Left renal pelvis (tissue), 4 donors: ENCODE measurements at regions not wholly inside any gene's neighbourhood (a gene's known extent, or its start where the extent isn't known, plus 50 kb on each side); places are given as distances from the start of the nearest gene placed in this dataset.
A peak's percentile ranks its signal among the peaks of the same experiment; 100 is the strongest.
"Not testable (repeated sequence)": the region's sequence is repeated elsewhere in the genome, so short reads cannot be mapped to it uniquely, and the experiment has no call there.

Experiments used
- DNase-seq, 4 donors: peaks; one replicate each; pipeline ENCODE4 v3.0.0-alpha.2; 2013; ENCODE audit warnings: low read depth in 4 of 4, low spot score in 3 of 4

DNA sequence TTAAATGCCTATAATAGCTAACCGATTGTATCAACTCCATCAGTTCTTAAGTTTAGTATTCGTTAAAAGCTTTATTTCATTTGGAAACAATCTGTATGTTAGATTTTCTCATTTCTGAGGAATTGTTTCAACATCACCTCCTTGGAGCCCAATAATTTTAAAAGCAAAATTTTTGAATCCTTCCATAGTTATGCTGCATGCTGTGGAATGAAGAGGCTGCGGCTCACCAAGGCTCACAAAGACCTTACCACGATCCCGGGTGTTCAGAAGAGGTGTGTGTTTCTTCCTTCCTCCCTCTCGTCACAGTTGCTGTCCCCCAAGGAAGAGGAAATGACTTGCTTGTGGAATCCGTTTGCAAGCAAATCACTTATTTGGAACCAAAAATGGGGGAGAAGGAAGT lies 143.8 kb downstream of the FGF1 start:
- no peak for DNase-seq

- peak in 1 of 4 donors; percentile 38 for DNase-seq
These were observed 144.9 kb downstream of the FGF1 start for GRCh38 chr5:142540922-142541422.

- no peak for DNase-seq
These were observed 146.6 kb downstream of the FGF1 start for GRCh38 chr5:142539154-142539740.

- DNase-seq, result no peak
These were observed 148.0 kb downstream of the FGF1 start for GRCh38 chr5:142537938-142538337.

DNA sequence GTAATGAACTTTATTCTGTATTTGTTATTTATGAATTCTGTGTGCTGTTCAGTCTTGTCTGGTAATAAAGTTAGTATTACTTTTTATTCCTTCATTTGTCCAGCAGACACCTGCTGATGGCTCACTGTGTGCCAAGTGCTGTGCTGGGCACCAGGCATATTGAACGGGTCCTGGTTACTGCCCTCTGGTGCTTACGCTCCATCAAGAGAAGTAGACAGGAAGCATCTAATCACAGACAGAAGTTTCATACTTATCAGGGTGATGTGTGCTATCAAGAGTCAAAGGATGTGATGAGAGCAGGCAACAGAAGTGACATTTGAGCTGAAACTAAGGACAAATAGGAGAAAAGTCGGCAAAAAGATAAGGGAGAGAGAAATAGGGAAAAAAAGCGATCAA lies 153.1 kb downstream of the FGF1 start:
- no peak for DNase-seq

DNA sequence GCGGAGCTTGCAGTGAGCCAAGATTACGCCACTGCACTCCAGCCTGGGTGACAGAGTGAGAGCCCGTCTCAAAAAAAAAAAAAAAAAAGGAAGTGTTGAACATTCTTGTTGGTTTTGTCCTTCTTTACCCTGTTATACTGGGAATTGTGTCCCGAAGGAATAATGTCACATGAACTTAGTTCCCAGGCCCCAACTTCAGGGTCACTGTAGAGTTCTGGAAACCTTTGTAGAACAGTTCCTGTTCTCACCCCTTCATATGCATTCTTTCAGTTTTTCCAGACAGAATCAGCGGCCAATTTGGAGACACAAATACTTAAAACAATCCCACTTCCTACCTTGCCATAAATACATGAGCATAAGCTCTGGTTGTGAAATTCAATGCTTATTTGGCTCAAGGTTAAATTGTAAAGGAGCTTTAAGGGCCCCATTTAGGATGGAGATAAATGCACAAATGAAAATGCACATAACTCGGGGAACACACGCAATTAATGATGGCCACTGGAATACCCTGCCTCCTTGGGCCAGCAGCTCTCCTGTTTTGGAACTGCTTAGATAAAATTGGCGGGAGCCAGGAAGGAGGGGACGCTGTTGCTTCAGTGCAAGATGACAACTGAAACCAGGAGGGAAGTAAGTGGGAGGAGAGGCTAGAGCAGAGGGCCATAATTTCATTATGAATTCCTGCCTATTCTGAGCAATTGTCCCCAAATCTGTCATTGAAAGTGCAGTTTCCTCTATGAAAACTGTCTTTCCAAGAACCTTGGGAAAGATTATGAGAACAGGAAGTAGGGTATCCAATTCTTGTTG lies 153.7 kb downstream of the FGF1 start:
- DNase-seq, result no peak

DNA sequence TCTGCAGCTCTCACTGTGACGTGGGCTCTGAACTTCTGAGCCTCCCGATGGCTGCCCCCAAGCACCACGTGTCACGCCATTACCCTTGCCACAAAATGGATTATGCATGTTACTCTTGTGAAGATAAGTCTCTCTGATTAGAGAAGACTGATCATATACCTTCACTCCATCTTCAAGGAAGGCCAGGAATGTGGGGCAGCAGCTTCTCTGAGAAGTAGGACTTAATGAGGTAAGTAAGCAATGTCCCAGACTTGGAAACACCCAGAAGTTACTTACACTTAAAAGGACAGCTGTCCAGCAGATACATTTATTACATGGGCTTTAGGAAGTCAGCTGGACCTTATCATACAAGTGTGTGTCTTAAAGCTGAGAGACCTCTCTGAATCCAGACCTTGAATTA lies 155.0 kb downstream of the FGF1 start:
- no peak for DNase-seq

GRCh38 chr5:142529626-142530278 lies 156.1 kb downstream of the FGF1 start:
- no peak for DNase-seq

DNA sequence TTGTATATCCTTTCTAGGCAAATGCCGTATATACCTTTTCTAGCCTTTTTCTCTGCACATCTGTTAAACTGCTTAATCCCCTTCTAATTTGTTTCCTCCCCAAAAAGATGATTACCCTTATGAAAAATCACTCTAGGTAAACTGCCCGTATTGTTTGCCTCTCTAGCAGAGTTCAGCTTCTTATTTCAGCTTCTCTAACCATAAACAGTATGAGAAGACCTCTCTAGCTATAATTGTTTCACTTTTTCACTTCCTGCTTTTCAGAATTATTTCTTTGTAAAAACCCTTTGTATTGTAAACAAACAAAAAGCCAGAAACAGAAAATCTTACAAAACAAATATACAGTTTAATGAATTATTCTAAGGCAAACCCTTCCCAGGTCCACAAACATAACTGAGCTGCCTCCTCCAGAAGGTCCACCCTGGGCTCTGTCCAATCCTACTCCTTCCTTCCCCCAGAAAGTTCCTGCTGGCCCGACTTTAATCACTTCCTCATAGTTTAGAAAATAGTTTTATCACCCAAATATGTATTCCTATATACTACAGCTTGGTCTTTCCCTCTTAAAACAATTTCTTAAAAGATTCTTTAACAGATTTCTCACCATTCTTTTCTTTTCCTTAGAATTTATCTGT lies 158.1 kb downstream of the FGF1 start:
- DNase-seq, result no peak

- DNase-seq, result no peak
These were observed 158.7 kb downstream of the FGF1 start for GRCh38 chr5:142527234-142527633.

- no peak for DNase-seq
These were observed 162.9 kb downstream of the FGF1 start for GRCh38 chr5:142522983-142523382.

GRCh38 chr5:142521706-142522105 lies 164.2 kb downstream of the FGF1 start:
- no peak for DNase-seq

DNA sequence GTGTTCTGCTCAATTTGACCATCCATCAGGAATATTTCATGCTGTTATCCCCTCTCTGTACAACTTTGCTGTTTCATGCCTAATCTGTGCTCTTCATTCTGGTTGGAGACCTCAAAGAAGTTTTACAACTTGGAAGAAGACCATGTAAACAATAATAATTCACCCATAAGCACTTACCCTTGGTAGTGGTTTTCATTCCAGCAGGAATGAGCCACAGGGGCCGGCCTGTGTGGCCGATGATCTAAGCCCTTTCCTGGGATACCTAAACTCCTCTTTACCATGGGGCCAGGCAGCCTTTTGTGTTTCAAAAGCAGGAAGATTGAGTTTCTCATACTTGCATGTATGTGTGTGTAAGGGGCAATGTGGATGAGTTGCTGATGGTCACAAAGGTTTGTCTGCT lies 165.0 kb downstream of the FGF1 start:
- DNase-seq, result no peak

GRCh38 chr5:142519913-142520312 lies 166.0 kb downstream of the FGF1 start:
- not testable (repeated sequence) for DNase-seq

DNA sequence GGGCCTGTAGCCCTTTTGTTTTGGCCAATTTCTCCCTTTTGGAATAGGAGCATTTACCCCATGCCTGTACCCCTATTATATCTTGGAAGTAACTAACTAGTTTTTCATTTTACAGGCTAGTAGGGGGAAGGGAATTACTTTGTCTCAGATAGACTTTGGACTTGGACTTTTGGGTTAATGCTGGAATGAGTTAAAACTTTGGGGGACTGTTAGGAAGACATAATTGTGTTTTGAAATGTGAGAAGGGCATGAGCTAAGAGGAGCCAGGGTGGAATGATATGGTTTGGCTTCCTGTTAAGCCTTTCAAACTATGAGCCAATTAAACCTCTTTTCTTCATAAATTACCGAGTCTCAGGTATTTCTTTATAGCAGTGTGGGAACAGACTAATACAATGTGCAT lies 168.1 kb downstream of the FGF1 start:
- no peak for DNase-seq

DNA sequence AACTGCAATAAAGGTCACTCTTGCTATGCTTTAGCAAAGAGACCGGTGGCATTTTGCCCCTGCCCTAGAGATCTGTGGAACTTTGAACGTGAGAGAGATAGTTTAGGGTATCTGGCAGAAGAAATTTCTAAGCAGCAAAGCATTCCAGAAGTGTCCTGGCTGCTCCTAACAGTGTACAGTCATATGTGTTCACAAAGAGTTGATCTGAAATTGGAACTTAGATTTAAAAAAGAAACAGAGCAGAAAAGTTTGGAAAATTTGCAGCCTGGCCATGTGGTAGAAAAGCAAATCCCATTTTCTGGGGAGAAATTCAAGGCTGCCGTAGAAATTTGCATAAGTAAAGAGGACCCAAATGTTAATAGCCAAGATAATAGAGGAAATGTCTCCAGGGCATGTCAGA lies 169.2 kb downstream of the FGF1 start:
- DNase-seq, result no peak

DNA sequence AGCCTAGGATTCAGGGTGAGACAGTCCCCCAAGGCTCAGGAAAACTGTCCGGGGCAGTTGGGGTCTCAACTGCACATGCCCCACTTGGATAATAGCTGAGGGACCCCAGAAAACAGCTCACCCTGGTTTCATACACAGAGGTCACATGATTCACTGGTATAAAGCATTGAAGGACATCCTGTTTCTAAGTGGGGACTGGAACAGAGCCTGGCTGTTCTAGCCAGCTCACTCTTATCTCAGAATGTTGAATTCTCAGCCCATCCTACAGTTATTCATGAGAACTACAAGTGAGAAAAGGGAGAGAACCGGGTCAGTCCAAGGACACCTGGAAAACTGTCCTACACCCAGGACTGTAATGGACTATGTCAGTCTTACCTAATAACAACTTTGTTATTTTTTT lies 170.9 kb downstream of the FGF1 start:
- no peak for DNase-seq

- no peak for DNase-seq
These were observed 171.7 kb downstream of the FGF1 start for GRCh38 chr5:142514196-142514595.

DNA sequence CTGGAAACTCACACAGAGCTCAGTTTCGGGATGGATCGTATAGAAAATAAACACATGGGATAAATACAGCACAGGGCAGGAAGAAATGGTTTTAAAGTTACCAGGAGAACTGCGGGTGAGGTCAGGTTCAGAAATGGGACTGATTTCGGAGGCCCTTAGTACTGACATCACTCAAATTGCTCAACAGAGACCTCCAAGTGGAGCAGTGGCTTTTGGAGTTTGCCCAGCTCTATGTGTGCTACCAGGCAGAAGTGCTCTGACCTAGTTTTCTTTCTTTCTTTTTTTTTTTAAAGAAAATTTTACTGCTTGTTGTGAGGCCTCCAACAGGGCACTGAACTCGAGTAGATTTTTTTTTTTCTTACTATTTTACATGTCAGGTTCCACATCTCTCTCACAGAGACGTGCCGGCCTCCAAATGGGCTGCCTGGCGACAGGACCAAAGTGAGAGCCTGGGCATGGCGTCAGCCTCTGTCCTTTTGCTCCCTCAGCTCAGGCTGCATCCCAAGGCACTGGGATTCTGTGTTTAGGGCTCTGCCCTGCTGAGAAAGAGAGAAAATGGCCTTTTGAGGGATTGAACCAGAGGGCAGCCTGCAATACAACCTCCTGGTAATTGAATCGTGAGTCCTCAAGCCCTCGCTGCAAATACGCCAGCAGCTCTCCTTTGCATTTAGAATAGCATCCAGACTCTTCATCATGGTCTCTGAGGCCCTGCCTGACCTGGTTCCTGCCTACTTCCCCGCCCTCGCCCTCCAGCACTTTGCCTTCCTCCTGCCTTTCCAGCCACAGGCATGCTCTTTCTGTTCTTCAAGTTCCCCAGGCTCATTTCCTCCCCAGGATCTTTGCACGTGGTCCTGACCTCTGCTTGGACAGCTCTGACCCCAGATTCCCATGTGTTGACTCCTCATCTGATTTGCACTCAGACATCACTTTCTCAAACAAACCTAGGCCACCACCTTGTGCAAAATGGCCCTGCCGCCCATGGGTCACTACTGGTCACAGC lies 173.5 kb downstream of the FGF1 start:
- no peak for DNase-seq

DNA sequence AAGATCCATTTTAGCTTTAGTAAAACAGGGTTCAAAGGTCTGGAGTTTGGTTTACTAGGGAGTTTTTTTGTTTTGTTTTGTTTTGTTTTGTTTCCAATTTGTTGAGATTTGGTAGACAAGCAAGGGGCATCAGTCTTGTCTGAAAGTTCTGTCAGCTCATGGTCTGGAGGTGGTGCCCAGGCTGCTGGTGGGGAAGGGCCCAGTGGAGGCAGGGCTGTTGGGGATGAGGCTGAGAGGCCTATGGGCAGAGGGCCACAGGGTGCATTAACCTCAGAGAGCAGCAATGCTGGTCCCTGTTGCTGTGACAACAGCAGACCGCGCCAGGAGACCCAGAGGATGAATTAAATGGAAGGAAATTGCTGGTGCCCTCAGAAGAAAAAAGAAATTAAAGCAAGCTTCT lies 174.5 kb downstream of the FGF1 start:
- DNase-seq, result no peak
